HCT116 (cell line): ENCODE measurements at regions not wholly inside any gene's neighbourhood (a gene's known extent, or its start where the extent isn't known, plus 50 kb on each side); places are given as distances from the start of the nearest gene placed in this dataset.
"Not testable (repeated sequence)": the region's sequence is repeated elsewhere in the genome, so short reads cannot be mapped to it uniquely, and the experiment has no call there.

Source experiments
- ATAC-seq: fragments of 200-7000 bp; cut with Tn5 transposase; 2 replicates; pipeline ENCODE4 v1.9.1; 2020; ENCODE audit warnings: mild to moderate bottlenecking, moderate library complexity
- BruUV-seq: library from RNA; stranded (reverse); fragments of 400-500 nt; replicated peaks from 2 replicates; lab custom pipeline; 2021; lab: Mats Ljungman, UMichigan
- CTCF ChIA-PET: fragments of 300-600 bp; sonication (Branson Sonifier 250); formaldehyde crosslinking; loops from one replicate; lab custom pipeline; 2021; ENCODE audit warnings: antibody characterized with exemption; lab: Charles Lee
- POLR2A ChIA-PET: fragments of 300-600, 350-600 bp; sonication (Branson Sonifier 250); formaldehyde crosslinking; loops from one replicate; lab custom pipeline; 2021; ENCODE audit warnings: antibody characterized with exemption; lab: Charles Lee
- RAD21 ChIA-PET, 2 experiments: fragments of 300-600 bp; sonication (Branson Sonifier 250); formaldehyde crosslinking; loops; one replicate each; lab custom pipeline; 2023; ENCODE audit warnings: low total read pairs in 2 of 2; ENCODE audit not compliant: uncharacterized antibody in 2 of 2, unreplicated experiment in 2 of 2, low non-redundant PET in 1 of 2; lab: Charles Lee
- DNase-seq: peaks from one replicate; pipeline ENCODE4 v3.0.0-alpha.2; 2010; ENCODE audit warnings: low read depth, low spot score
- H2AFZ ChIP-seq: fragments of 200-600 bp; shearing (Covaris generic), sonication (generic); 2 replicates; pipeline ENCODE4 v1.6.1; 2017; ENCODE audit warnings: low read depth, mixed run types, mixed read lengths, antibody characterized with exemption, low read length; ENCODE audit not compliant: poor library complexity, severe bottlenecking
- H3K27ac ChIP-seq: 2 replicates; pipeline ENCODE4 v1.5.1; 2012; ENCODE audit warnings: low read depth, low read length
- H3K27me3 ChIP-seq: fragments of 200-600 bp; sonication (generic); 2 replicates; pipeline ENCODE4 v1.6.1; 2016; ENCODE audit warnings: mixed run types, low read length, mixed read lengths; ENCODE audit not compliant: insufficient read depth
- H3K36me3 ChIP-seq, 2 experiments: fragments of 200-500 bp in 1 of 2; fragments of 200-600 bp in 1 of 2; sonication (Bioruptor generic) in 1 of 2; sonication (generic) in 1 of 2; 2 replicates each; pipeline versions ENCODE4 v1.5.1 to v1.6.1; 2014 to 2016; ENCODE audit warnings: low read length in 2 of 2, inconsistent platforms in 1 of 2, mixed read lengths in 1 of 2, mixed run types in 1 of 2; ENCODE audit not compliant: insufficient read depth in 2 of 2, control insufficient read depth in 1 of 2
- H3K4me1 ChIP-seq, 2 experiments: fragments of 200-600 bp in 1 of 2; sonication (generic) in 1 of 2; 2 replicates each; pipeline versions ENCODE4 v1.5.1 to v1.6.1; 2012 to 2017; ENCODE audit warnings: low read length in 2 of 2, inconsistent platforms in 1 of 2, mild to moderate bottlenecking in 1 of 2, mixed read lengths in 1 of 2, mixed run types in 1 of 2, moderate library complexity in 1 of 2; ENCODE audit not compliant: insufficient read depth in 2 of 2, control insufficient read depth in 1 of 2
- H3K4me2 ChIP-seq: fragments of 200-600 bp; sonication (generic); 2 replicates; pipeline ENCODE4 v1.6.1; 2017; ENCODE audit warnings: mixed run types, low read length, mixed read lengths
- H3K4me3 ChIP-seq, 2 experiments: fragments of 200-600 bp in 1 of 2; sonication (generic) in 1 of 2; replicated peaks in 1 of 2; 2 replicates each; pipeline ENCODE4 v1.5.1; 2011 to 2016; ENCODE audit warnings: low read length in 2 of 2, control low read depth in 1 of 2, low read depth in 1 of 2, mild to moderate bottlenecking in 1 of 2, mixed read lengths in 1 of 2, mixed run types in 1 of 2
- H3K79me2 ChIP-seq: fragments of 200-600 bp; sonication (generic); 2 replicates; pipeline ENCODE4 v1.6.1; 2017; ENCODE audit warnings: mild to moderate bottlenecking, mixed run types, low read length, moderate library complexity, mixed read lengths; ENCODE audit not compliant: insufficient read depth
- H3K9ac ChIP-seq: fragments of 200-600 bp; sonication (generic); 2 replicates; pipeline ENCODE4 v1.6.1; 2016; ENCODE audit warnings: low read length, mixed read lengths
- H3K9me2 ChIP-seq: fragments of 200-600 bp; sonication (generic), shearing (Covaris generic); 2 replicates; pipeline ENCODE4 v1.6.1; 2017; ENCODE audit warnings: mixed run types, mild to moderate bottlenecking, moderate library complexity; ENCODE audit not compliant: insufficient read depth
- H3K9me3 ChIP-seq, 2 experiments: fragments of 200-500 bp in 1 of 2; fragments of 200-600 bp in 1 of 2; sonication (Bioruptor generic) in 1 of 2; sonication (generic) in 1 of 2; 2 replicates each; pipeline ENCODE4 v1.6.1; 2014 to 2017; ENCODE audit warnings: low read length in 2 of 2, mixed read lengths in 2 of 2, inconsistent platforms in 1 of 2, low read depth in 1 of 2, mild to moderate bottlenecking in 1 of 2, mixed run types in 1 of 2, moderate library complexity in 1 of 2; ENCODE audit not compliant: control insufficient read depth in 1 of 2, insufficient read depth in 1 of 2
- H4K20me1 ChIP-seq: fragments of 200-600 bp; sonication (generic), shearing (Covaris generic); 2 replicates; pipeline ENCODE4 v1.6.1; 2017; ENCODE audit warnings: mixed run types, mild to moderate bottlenecking, moderate library complexity; ENCODE audit not compliant: insufficient read depth
- CBX3 ChIP-seq: IDR thresholded peaks from 2 replicates; pipeline ENCODE4 v1.6.1; 2012; ENCODE audit warnings: low read depth
- EZH2phosphoT487 ChIP-seq: fragments of 200-600 bp; IDR thresholded peaks from 2 replicates; pipeline ENCODE4 v1.6.1; 2018; ENCODE audit warnings: antibody characterized with exemption, borderline replicate concordance
- FOSL1 ChIP-seq: IDR thresholded peaks from 2 replicates; pipeline ENCODE4 v1.6.1; 2012; ENCODE audit warnings: low read depth
- JUND ChIP-seq: IDR thresholded peaks from 2 replicates; pipeline ENCODE4 v1.6.1; 2012
- POLR2AphosphoS5 ChIP-seq: IDR thresholded peaks from 2 replicates; pipeline ENCODE4 v1.6.1; 2011; ENCODE audit warnings: mild to moderate bottlenecking, low read depth, low read length, moderate library complexity
- SIN3A ChIP-seq: IDR thresholded peaks from 2 replicates; pipeline ENCODE4 v1.6.1; 2012; ENCODE audit warnings: low read depth
- TCF7L2 ChIP-seq: IDR thresholded peaks from 2 replicates; pipeline ENCODE4 v1.7.0; 2011; ENCODE audit warnings: borderline replicate concordance, inconsistent platforms; ENCODE audit not compliant: insufficient read depth, insufficient read length; ENCODE audit errors: extremely low read depth
- ZFX ChIP-seq: fragments of 450-650 bp; IDR thresholded peaks from 2 replicates; pipeline ENCODE4 v1.6.1; 2017
- ZNF274 ChIP-seq: fragments of 200-500 bp; sonication (Bioruptor generic); IDR thresholded peaks from 2 replicates; pipeline ENCODE4 v1.6.1; 2014; ENCODE audit warnings: mild to moderate bottlenecking, low read depth, low read length, inconsistent platforms
- intact Hi-C: fragments of 100-400 bp; cut with micrococcal nuclease; formaldehyde crosslinking; loops from 2 replicates; pipeline ENCODE4 v1.10.0; 2022
- TF ChIP-seq, protein P1 (sequence below): IDR thresholded peaks from 2 replicates; pipeline ENCODE4 v1.6.1; 2012; ENCODE audit warnings: low read depth
- TF ChIP-seq, protein P2 (sequence below): IDR thresholded peaks from 2 replicates; pipeline ENCODE4 v1.6.1; 2011; ENCODE audit warnings: mild to moderate bottlenecking, low read length, moderate library complexity; ENCODE audit not compliant: insufficient replicate concordance; ENCODE audit errors: extremely low read depth

- Histone ChIP-seq H4K20me1 (no peaks in the 10 kb centered on the region), H3K4me1 (no peaks in the 10 kb centered on the region), H3K9me2 (no peaks in the 10 kb centered on the region), H3K27me3 (no peaks in the 10 kb centered on the region), H3K4me3 (no peak overlapping the region), H2AFZ (no peak overlapping the region), H3K27ac (no peak overlapping the region), H3K79me2 (no peaks in the 10 kb centered on the region), H3K9me3 (no peaks in the 10 kb centered on the region), H3K9ac (no peak overlapping the region), H3K4me2 (no peak overlapping the region), H3K36me3 (no peaks in the 10 kb centered on the region)
- no peak for TF ChIP-seq SIN3A
- TF ChIP-seq TCF7L2, result no peak
- TF ChIP-seq CBX3, result no peak
- TF ChIP-seq JUND, result no peak
- no peak for TF ChIP-seq POLR2AphosphoS5
- no peak for TF ChIP-seq FOSL1
- no peak for TF ChIP-seq EZH2phosphoT487
- TF ChIP-seq, protein P1, sequence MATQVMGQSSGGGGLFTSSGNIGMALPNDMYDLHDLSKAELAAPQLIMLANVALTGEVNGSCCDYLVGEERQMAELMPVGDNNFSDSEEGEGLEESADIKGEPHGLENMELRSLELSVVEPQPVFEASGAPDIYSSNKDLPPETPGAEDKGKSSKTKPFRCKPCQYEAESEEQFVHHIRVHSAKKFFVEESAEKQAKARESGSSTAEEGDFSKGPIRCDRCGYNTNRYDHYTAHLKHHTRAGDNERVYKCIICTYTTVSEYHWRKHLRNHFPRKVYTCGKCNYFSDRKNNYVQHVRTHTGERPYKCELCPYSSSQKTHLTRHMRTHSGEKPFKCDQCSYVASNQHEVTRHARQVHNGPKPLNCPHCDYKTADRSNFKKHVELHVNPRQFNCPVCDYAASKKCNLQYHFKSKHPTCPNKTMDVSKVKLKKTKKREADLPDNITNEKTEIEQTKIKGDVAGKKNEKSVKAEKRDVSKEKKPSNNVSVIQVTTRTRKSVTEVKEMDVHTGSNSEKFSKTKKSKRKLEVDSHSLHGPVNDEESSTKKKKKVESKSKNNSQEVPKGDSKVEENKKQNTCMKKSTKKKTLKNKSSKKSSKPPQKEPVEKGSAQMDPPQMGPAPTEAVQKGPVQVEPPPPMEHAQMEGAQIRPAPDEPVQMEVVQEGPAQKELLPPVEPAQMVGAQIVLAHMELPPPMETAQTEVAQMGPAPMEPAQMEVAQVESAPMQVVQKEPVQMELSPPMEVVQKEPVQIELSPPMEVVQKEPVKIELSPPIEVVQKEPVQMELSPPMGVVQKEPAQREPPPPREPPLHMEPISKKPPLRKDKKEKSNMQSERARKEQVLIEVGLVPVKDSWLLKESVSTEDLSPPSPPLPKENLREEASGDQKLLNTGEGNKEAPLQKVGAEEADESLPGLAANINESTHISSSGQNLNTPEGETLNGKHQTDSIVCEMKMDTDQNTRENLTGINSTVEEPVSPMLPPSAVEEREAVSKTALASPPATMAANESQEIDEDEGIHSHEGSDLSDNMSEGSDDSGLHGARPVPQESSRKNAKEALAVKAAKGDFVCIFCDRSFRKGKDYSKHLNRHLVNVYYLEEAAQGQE, result no peak
- TF ChIP-seq, protein P2, sequence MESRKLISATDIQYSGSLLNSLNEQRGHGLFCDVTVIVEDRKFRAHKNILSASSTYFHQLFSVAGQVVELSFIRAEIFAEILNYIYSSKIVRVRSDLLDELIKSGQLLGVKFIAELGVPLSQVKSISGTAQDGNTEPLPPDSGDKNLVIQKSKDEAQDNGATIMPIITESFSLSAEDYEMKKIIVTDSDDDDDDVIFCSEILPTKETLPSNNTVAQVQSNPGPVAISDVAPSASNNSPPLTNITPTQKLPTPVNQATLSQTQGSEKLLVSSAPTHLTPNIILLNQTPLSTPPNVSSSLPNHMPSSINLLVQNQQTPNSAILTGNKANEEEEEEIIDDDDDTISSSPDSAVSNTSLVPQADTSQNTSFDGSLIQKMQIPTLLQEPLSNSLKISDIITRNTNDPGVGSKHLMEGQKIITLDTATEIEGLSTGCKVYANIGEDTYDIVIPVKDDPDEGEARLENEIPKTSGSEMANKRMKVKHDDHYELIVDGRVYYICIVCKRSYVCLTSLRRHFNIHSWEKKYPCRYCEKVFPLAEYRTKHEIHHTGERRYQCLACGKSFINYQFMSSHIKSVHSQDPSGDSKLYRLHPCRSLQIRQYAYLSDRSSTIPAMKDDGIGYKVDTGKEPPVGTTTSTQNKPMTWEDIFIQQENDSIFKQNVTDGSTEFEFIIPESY, result no peak
- TF ChIP-seq ZNF274, result no peak
- no peak for TF ChIP-seq ZFX
- POLR2A ChIA-PET, result no interaction called here
- RAD21 ChIA-PET, result no interaction called here
- DNase-seq (no peak), ATAC-seq (no peak)
- BruUV-seq, result no TSS peak
- intact Hi-C loops, result no loop called here
- CTCF ChIA-PET, result no interaction called here
Observed at GRCh38 chr17:70523426-70523825, 354.1 kb downstream of the KCNJ2 start.

- ATAC-seq, H3K27me3 ChIP-seq, intact Hi-C loops, POLR2A ChIA-PET, H3K36me3 ChIP-seq, DNase-seq, H3K4me1 ChIP-seq, H4K20me1 ChIP-seq, H3K4me3 ChIP-seq, H3K4me2 ChIP-seq, CTCF ChIA-PET, H3K9me3 ChIP-seq, H3K9ac ChIP-seq, BruUV-seq, H3K79me2 ChIP-seq, H2AFZ ChIP-seq, H3K27ac ChIP-seq, RAD21 ChIA-PET, H3K9me2 ChIP-seq: not testable (repeated sequence)
Observed at GRCh38 chr17:70525035-70525434, 355.7 kb downstream of the KCNJ2 start.
